HEK293T (cell line): ENCODE measurements at regions not wholly inside any gene's neighbourhood (a gene's known extent, or its start where the extent isn't known, plus 50 kb on each side); places are given as distances from the start of the nearest gene placed in this dataset.

Experiments
- BHLHE40 ChIP-seq: fragments of 450-650 bp; IDR thresholded peaks from 2 replicates; pipeline ENCODE4 v1.6.1; 2016; ENCODE audit warnings: mild to moderate bottlenecking, moderate library complexity, borderline replicate concordance
- CTBP1 ChIP-seq: fragments of 450-650 bp; IDR thresholded peaks from 2 replicates; pipeline ENCODE4 v1.6.1; 2016; ENCODE audit warnings: borderline replicate concordance
- FOXM1 ChIP-seq: fragments of 450-650 bp; IDR thresholded peaks from 2 replicates; pipeline ENCODE4 v1.6.1; 2017; ENCODE audit warnings: mild to moderate bottlenecking, borderline replicate concordance
- HDGF ChIP-seq: fragments of 450-650 bp; IDR thresholded peaks from 2 replicates; pipeline ENCODE4 v1.6.1; 2017; ENCODE audit warnings: antibody characterized with exemption, borderline replicate concordance
- LEF1 ChIP-seq: fragments of 450-650 bp; IDR thresholded peaks from 2 replicates; pipeline ENCODE4 v1.6.1; 2017; ENCODE audit warnings: mild to moderate bottlenecking, borderline replicate concordance
- SP1 ChIP-seq: fragments of 450-650 bp; IDR thresholded peaks from 2 replicates; pipeline ENCODE4 v1.6.1; 2017
- TARDBP ChIP-seq: fragments of 450-650 bp; IDR thresholded peaks from 2 replicates; pipeline ENCODE4 v1.6.1; 2016
- ZNF384 ChIP-seq: fragments of 450-650 bp; IDR thresholded peaks from 2 replicates; pipeline ENCODE4 v1.6.1; 2016

- TF ChIP-seq LEF1 (no peak), SP1 (no peak), BHLHE40 (no peak), TARDBP (no peak), CTBP1 (no peak), ZNF384 (no peak), HDGF (no peak), FOXM1 (no peak)
Measured at GRCh38 chr11:15757048-15757698, 599.2 kb downstream of the SOX6 start.
